ENCODE measurements at regions not wholly inside any gene's neighbourhood (a gene's known extent, or its start where the extent isn't known, plus 50 kb on each side); places are given as distances from the start of the nearest gene placed in this dataset.

GRCh38 chr15:85880501-85881190, 85.9 kb upstream of the KLHL25 start:
- DNase-seq (ENCODE audit: low spot score): no peak
- intact Hi-C loops (cut with DNase I): no loop called here

DNA sequence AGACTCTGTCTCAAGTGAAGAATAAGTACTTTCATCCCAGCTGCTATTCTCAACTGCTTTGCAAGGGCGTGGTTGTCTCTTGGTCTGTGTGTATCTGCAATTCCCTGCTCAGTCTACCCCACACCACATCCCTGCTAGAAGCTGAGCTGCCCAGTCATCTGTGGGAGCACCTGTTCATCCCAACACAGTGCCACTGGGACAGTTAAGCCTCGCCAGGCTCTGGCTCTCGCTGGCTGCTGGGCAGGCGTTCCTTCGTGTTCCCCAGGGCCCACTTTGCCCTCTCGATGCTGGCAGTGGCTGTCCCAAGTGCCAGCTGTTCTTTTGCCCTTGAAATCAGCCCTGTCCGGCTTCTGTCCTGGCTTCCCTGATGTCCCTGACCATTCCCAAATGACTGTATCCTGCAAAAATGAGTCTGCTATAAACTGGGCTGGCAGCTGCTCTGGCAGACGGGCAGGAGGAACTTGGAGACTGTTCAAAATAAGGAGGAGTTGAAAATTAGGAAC, 91.6 kb upstream of the KLHL25 start:
- intact Hi-C loops (cut with DNase I): no loop called here
- DNase-seq (ENCODE audit: low spot score): no peak

DNA sequence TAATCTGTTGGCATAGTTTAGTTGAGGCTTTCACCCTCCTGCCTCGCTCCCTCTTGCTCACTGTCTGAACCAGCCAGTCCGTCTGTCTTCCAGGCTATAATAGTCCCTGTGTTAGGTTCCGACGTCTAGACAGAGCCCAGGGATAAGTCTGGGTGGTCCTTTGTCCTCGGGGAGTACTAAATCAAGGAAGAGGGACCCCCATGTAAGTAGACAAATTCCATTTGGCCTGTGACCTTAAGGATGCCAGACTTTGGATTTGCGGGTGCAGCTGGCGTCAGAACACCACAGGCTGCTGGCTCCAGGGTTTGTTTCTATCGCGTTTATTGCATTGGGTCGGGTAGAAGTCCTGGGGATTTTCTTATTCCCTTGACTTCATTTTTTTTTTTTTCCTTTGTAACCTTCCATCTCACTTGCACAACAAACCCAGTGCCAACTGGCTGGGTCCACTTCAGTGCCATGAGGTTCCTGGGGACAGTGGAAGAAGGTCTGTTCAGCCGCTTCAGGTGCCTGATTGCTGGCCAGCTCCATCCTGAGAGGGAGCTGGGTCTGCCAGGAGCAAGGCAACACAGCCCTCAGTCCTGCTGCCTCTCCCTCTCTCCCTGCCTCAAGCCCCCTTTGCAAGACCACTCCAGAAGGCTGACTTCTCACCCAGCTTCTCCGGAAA, 95.4 kb upstream of the KLHL25 start:
- DNase-seq (ENCODE audit: low spot score): no peak
- intact Hi-C loops (cut with DNase I): no loop called here

- DNase-seq (ENCODE audit: low spot score): no peak
Measured at GRCh38 chr15:85890620-85890980, 95.9 kb upstream of the KLHL25 start.

DNA sequence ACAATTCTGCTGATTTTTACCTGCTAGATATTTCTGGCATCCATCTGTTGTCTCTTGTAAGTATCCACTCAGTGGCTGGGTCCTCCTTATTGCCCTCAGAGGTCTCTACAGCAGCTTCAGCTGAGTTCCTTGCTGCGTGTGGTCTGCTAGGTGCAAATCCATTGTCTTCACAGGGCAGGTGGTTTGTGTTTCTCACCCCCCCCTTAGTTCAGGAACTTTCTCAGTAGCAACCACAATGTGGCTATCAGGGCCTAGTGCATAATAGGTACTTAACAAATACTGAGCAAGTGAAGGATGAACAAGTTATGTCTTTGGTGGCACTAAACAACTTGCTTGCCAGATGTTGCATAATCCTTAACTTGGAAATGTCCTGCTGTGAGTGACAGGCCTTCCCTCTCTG, 96.7 kb upstream of the KLHL25 start:
- no peak for DNase-seq (ENCODE audit: low spot score)
- intact Hi-C loops (cut with DNase I): no loop called here

More at GRCh38 chr15:85890620-85890980, 95.9 kb upstream of the KLHL25 start:
- intact Hi-C loops (cut with DNase I): no loop called here

- DNase-seq (ENCODE audit: low spot score): no peak
- intact Hi-C loops (cut with DNase I): no loop called here
Measured at GRCh38 chr15:85892232-85892631, 97.5 kb upstream of the KLHL25 start.

DNA sequence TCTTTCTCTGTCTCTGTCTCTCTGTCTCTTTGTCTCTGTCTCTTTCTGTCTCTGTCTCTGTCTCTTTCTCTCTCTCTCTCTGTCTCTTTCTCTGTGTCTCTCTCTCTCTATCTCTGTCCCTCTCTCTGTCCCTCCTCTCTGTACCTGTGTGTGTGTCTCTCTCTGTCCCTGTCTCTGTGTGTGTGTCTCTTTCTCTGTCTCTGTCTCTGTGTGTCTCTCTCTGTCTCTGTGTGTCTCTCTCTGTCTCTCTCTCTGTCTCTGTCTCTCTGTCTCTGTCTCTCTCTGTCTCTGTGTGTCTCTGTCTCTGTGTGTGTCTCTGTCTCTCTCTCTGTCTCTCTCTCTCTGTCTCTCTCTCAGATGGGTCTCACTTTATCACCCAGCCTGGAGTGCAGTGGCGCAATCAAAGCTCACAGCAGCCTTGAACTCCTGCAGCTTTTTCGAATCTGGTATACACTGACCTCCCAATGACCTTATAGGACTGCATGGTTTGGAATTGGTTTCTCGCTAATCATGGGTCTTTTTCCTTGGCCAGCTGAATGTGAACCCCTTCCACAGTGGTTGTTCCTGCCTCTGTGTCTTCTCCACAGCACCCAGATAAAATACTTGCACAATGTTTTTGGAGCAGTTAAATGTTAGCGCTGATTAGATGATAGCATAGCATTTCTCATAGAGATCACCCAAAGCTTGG, 102.6 kb upstream of the KLHL25 start:
- DNase-seq (ENCODE audit: low spot score): no peak
- intact Hi-C loops (cut with DNase I): no loop called here

DNA sequence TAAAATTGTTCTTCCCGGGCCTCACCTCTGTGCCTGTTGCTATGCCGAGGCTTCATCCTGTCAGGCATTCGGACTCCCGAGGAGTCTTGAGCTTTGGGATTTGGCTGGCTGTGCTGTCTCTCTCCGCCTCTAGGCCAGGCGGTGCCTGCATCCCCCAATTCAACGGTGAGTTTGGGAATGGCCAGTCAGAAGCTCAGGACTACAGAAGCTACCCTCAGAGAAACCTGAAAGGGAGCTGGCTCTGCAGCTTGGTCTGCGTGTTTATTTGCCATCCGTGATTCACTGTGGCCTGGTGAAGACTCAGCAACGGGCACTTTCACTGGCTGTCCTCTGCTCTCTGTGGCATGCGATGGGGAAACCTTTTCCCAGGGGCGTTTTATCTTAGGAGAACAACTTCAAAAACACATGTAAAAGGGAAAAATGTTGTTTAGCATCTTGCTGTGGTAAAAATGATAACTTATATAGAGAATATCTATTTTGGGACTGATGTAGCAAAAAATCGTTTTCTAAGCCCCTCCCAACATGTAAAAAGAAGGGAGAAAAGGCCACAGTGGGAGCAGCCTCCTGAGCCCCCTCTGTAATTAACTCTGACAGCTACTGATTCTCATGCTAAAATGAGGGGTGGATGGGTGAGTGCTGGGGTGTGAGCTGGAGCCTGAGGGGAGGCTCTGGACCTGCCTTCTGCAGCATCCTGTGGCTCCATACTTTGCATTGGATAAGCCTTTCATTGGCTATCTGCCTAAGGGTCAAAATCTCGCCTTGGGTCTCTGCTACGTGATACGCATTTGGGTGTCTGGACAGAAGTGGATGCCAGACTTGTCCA, 103.4 kb upstream of the KLHL25 start:
- intact Hi-C loops (cut with DNase I): no loop called here
- no peak for DNase-seq (ENCODE audit: low spot score)

DNA sequence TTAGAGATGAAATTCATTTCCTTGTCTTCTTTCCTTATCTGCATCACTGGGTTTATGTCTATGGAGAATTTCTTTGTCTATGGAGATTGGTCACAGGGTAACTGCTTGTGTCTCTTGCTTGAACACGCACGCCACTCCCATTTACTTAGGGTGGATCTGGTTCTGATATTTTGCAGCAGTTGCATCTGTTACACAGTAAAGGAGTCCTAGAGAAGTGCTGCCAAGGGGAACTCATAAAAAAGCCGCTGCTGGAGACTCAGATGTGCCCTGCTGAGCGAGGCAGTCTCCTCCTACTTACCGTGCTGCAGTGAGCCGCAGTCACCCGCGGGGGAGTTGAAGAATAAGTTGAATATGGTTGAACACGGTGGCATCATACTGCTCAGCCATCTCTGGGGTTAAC, 105.2 kb upstream of the KLHL25 start:
- no peak for DNase-seq (ENCODE audit: low spot score)
- intact Hi-C loops (cut with DNase I): no loop called here

DNA sequence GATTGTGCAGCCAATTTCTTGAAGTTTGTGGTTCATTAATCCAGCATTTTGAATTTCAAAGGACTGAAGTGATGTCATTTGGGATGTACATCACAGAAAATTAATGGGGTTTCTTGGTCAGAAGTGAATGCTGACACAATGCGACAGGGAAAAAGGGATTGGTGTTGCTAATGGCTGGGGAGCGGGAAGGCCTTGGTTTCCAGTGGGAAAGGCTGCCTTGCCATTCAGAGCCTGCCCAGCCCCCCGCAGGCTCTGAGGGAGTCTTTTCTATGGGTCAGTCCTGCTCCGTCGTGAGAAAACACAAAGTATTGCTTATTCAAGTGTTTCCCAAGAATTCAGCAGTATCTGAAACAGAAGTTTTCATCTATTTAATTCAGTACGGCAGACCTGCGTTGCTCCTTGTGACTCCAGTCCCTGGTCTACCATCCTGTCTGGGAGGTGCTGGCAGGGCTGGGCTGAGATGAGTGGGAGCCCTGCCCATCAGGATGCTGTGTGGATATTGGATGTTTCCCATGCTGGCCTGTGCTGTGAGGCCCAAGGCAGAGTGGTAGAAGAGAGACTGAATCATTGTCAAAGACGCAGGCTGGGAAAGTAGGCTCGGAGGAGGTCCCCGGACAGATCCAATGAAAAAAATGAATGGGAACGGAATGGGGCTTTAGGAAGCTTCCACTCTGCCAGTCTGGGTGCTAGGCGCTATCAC, 111.2 kb upstream of the KLHL25 start:
- intact Hi-C loops (cut with DNase I): no loop called here
- DNase-seq (ENCODE audit: low spot score): no peak

DNA sequence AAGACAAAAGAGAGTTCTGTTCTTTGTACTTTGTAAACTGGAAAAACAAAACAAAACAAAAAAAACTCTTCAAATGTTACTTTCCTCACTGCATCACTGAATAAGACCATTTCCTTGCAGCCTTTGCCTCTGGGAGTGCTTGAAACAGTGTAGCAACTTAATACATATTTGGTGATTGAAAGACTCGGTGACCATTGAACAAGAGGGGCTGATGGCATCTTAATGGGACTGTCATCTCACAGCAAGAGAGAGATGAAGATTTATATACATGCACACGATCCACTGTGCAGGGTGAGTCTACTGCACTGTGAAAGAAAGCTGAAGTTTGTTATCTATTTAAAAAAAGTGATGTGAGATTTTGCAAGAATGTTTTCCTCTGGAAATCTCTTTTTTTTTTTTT, 111.9 kb upstream of the KLHL25 start:
- intact Hi-C loops (cut with DNase I): no loop called here
- no peak for DNase-seq (ENCODE audit: low spot score)

GRCh38 chr15:85910834-85911233, 116.1 kb upstream of the KLHL25 start:
- intact Hi-C loops (cut with DNase I): no loop called here
- DNase-seq (ENCODE audit: low spot score): no peak

- DNase-seq (ENCODE audit: low spot score): no peak
- intact Hi-C loops (cut with DNase I): no loop called here
Measured at GRCh38 chr15:85913461-85913860, 118.7 kb upstream of the KLHL25 start.

- no peak for DNase-seq (ENCODE audit: low spot score)
- intact Hi-C loops (cut with DNase I): no loop called here
Measured at GRCh38 chr15:85920956-85921355, 126.2 kb upstream of the KLHL25 start.

- intact Hi-C loops (cut with DNase I): no loop called here
- no peak for DNase-seq (ENCODE audit: low spot score)
Measured at GRCh38 chr15:85924088-85924487, 129.4 kb upstream of the KLHL25 start.

DNA sequence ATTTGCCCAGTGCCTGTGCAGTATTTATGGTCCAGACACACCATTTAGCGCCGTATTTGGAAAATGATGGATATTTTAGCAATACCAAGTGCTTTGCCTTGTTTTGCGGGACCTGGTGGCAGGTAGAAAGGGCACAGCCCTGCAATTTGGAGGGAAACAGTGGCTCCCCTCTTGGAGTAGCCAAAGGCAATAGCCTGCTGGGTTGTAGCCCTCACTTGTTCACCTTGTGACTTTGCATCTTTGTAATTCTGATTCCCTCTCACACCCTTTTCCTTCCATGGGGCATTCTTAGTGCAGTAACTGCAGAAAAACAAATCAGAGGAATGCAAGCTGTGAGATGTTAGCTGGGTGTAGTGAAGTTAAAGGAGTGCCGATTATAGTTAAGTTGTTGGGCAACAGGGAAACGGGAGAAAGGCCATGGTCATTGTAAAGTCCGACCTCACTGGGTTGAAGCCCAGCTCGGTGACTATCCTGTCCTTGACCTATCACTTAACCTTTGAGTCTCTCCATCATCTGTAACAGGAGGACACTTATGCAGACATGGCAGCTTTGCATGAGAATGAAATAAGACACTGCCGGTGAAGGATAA, 131.0 kb upstream of the KLHL25 start:
- intact Hi-C loops (cut with DNase I): no loop called here
- DNase-seq (ENCODE audit: low spot score): no peak

- no peak for DNase-seq (ENCODE audit: low spot score)
- intact Hi-C loops (cut with DNase I): no loop called here
Measured at GRCh38 chr15:85926834-85927233, 132.1 kb upstream of the KLHL25 start.

GRCh38 chr15:85927931-85928537, 133.3 kb upstream of the KLHL25 start:
- DNase-seq (ENCODE audit: low spot score): no peak
- intact Hi-C loops (cut with DNase I): no loop called here

Data from posterior vena cava (tissue), 2 donors.